Activated CD4-positive, alpha-beta T cell treated with anti-CD3 and anti-CD28 coated beads for 36 hours (primary cell): ENCODE measurements at regions not wholly inside any gene's neighbourhood (a gene's known extent, or its start where the extent isn't known, plus 50 kb on each side); places are given as distances from the start of the nearest gene placed in this dataset.
"Not testable (repeated sequence)": the region's sequence is repeated elsewhere in the genome, so short reads cannot be mapped to it uniquely, and the experiment has no call there.

ENCODE experiments used
- ATAC-seq: fragments of 200-7000 bp; cut with Tn5 transposase; one replicate; pipeline ENCODE4 v1.10.0; 2021; ENCODE audit warnings: mild to moderate bottlenecking, moderate library complexity
- CTCF ChIA-PET: fragments of 350-600 bp; sonication (Branson Sonifier 250); formaldehyde crosslinking; loops from one replicate; lab custom pipeline; 2021; ENCODE audit warnings: antibody characterized with exemption; lab: Charles Lee
- POLR2A ChIA-PET: fragments of 350-600 bp; sonication (Branson Sonifier 250); formaldehyde crosslinking; loops from one replicate; lab custom pipeline; 2021; ENCODE audit warnings: antibody characterized with exemption, inconsistent platforms; lab: Charles Lee
- DNase-seq: peaks from one replicate; pipeline ENCODE4 v3.0.0-alpha.2; 2020
- H3K27ac Mint-ChIP-seq: one replicate; pipeline ENCODE4 v1.8.0; 2021; ENCODE audit warnings: mixed read lengths
- H3K27me3 Mint-ChIP-seq: one replicate; pipeline ENCODE4 v1.8.0; 2021; ENCODE audit warnings: mixed read lengths
- H3K36me3 Mint-ChIP-seq: one replicate; pipeline ENCODE4 v1.8.0; 2021; ENCODE audit warnings: low read depth, mixed read lengths
- H3K4me1 Mint-ChIP-seq: one replicate; pipeline ENCODE4 v1.8.0; 2021; ENCODE audit warnings: mixed read lengths
- H3K4me3 Mint-ChIP-seq: one replicate; pipeline ENCODE4 v1.8.0; 2021; ENCODE audit warnings: mild to moderate bottlenecking, moderate library complexity, mixed read lengths
- H3K9me3 Mint-ChIP-seq: one replicate; pipeline ENCODE4 v1.8.0; 2021; ENCODE audit warnings: low read depth, mixed read lengths
- intact Hi-C, 2 experiments: fragments of 100-400 bp; cut with DNase I in 1 of 2; cut with micrococcal nuclease in 1 of 2; formaldehyde crosslinking; loops; one replicate each; pipeline versions ENCODE4 v1.14.2 to v1.15.1; 2022 to 2024; cut with DNase I, micrococcal nuclease

GRCh38 chr14:71625175-71625574 lies 307.1 kb upstream of the RGS6 start:
- Mint-ChIP-seq H3K27ac (no peak overlapping the region), H3K9me3 (no peaks in the 10 kb centered on the region), H3K27me3 (no peaks in the 10 kb centered on the region), H3K4me1 (peaks cover 3% of the 10 kb centered on the region), H3K4me3 (no peak overlapping the region), H3K36me3 (peaks cover 35% of the 10 kb centered on the region)
- ATAC-seq (no peak), DNase-seq (no peak)
- ChIA-PET CTCF (no interaction called here), POLR2A (no interaction called here)
- intact Hi-C loops: no loop called here

- Mint-ChIP-seq H3K27me3 (no peaks in the 10 kb centered on the region), H3K9me3 (no peaks in the 10 kb centered on the region), H3K27ac (no peak overlapping the region), H3K4me1 (no peaks in the 10 kb centered on the region), H3K36me3 (peaks cover 31% of the 10 kb centered on the region), H3K4me3 (no peak overlapping the region)
- ChIA-PET POLR2A (no interaction called here), CTCF (no interaction called here)
- ATAC-seq (no peak), DNase-seq (no peak)
- intact Hi-C loops: no loop called here
These were observed 306.1 kb upstream of the RGS6 start for GRCh38 chr14:71625891-71626701.

- CTCF ChIA-PET: no interaction called here
- Mint-ChIP-seq H3K27ac (no peak overlapping the region), H3K4me1 (no peaks in the 10 kb centered on the region), H3K4me3 (no peak overlapping the region), H3K36me3 (peaks cover 41% of the 10 kb centered on the region), H3K9me3 (peaks cover under 1% of the 10 kb centered on the region), H3K27me3 (no peaks in the 10 kb centered on the region)
- intact Hi-C loops: no loop called here
- DNase-seq (no peak), ATAC-seq (no peak)
- POLR2A ChIA-PET: no interaction called here
These were observed 303.8 kb upstream of the RGS6 start for GRCh38 chr14:71628433-71628832.

- H3K27me3 Mint-ChIP-seq: no peaks in the 10 kb centered on the region
- no peaks in the 10 kb centered on the region for H3K4me1 Mint-ChIP-seq
- ATAC-seq (no peak), DNase-seq (no peak)
- peaks cover 2% of the 10 kb centered on the region for H3K9me3 Mint-ChIP-seq
- no peak overlapping the region for H3K27ac Mint-ChIP-seq
- H3K4me3 Mint-ChIP-seq: no peak overlapping the region
- intact Hi-C loops: no loop called here
- ChIA-PET POLR2A (no interaction called here), CTCF (no interaction called here)
- H3K36me3 Mint-ChIP-seq: peaks cover 43% of the 10 kb centered on the region
These were observed 303.0 kb upstream of the RGS6 start for GRCh38 chr14:71629250-71629649.

GRCh38 chr14:71629765-71630492 lies 302.3 kb upstream of the RGS6 start:
- no peaks in the 10 kb centered on the region for H3K4me1 Mint-ChIP-seq
- H3K4me3 Mint-ChIP-seq: no peak overlapping the region

GRCh38 chr14:71631030-71631429 lies 301.2 kb upstream of the RGS6 start:
- H3K4me1 Mint-ChIP-seq, ATAC-seq, DNase-seq, H3K9me3 Mint-ChIP-seq, H3K27ac Mint-ChIP-seq, POLR2A ChIA-PET, CTCF ChIA-PET, intact Hi-C loops, H3K4me3 Mint-ChIP-seq, H3K27me3 Mint-ChIP-seq: not testable (repeated sequence)
- peaks cover 46% of the 10 kb centered on the region for H3K36me3 Mint-ChIP-seq

More at GRCh38 chr14:71629765-71630492, 302.3 kb upstream of the RGS6 start:
- ChIA-PET CTCF (no interaction called here), POLR2A (no interaction called here)
- intact Hi-C loops: no loop called here
- DNase-seq (no peak), ATAC-seq (no peak)
- Mint-ChIP-seq H3K27me3 (no peaks in the 10 kb centered on the region), H3K36me3 (peaks cover 44% of the 10 kb centered on the region), H3K9me3 (peaks cover 2% of the 10 kb centered on the region), H3K27ac (no peak overlapping the region)

GRCh38 chr14:71632440-71632946 lies 299.7 kb upstream of the RGS6 start:
- no peak overlapping the region for H3K4me3 Mint-ChIP-seq
- H3K27ac Mint-ChIP-seq: no peak overlapping the region
- POLR2A ChIA-PET: no interaction called here
- ATAC-seq (no peak), DNase-seq (no peak)
- no peaks in the 10 kb centered on the region for H3K27me3 Mint-ChIP-seq
- intact Hi-C loops: no loop called here
- peaks cover 2% of the 10 kb centered on the region for H3K9me3 Mint-ChIP-seq
- H3K36me3 Mint-ChIP-seq: peaks cover 50% of the 10 kb centered on the region
- CTCF ChIA-PET: no interaction called here
- peaks cover 8% of the 10 kb centered on the region for H3K4me1 Mint-ChIP-seq

- POLR2A ChIA-PET: no interaction called here
These were observed 296.2 kb upstream of the RGS6 start for GRCh38 chr14:71636076-71636475.

GRCh38 chr14:71636820-71637471 lies 295.3 kb upstream of the RGS6 start:
- Mint-ChIP-seq H3K9me3 (peaks cover 6% of the 10 kb centered on the region), H3K36me3 (peaks cover 44% of the 10 kb centered on the region), H3K4me1 (peaks cover 8% of the 10 kb centered on the region), H3K27ac (no peak overlapping the region), H3K4me3 (no peak overlapping the region), H3K27me3 (no peaks in the 10 kb centered on the region)
- ATAC-seq: no peak
- intact Hi-C loops: no loop called here
- no peak for DNase-seq
- POLR2A ChIA-PET: no interaction called here
- CTCF ChIA-PET: interaction anchor here (1.1 kb wide), 1 partner anchor 218 kb away, joined by 3 read pairs; no protein-coding TSS in a partner anchor

More at GRCh38 chr14:71636076-71636475, 296.2 kb upstream of the RGS6 start:
- H3K27me3 Mint-ChIP-seq: no peaks in the 10 kb centered on the region
- H3K27ac Mint-ChIP-seq: no peak overlapping the region
- no peak overlapping the region for H3K4me3 Mint-ChIP-seq
- CTCF ChIA-PET: interaction anchor here (1.1 kb wide), 1 partner anchor 219 kb away, joined by 3 read pairs; no protein-coding TSS in a partner anchor
- ATAC-seq (no peak), DNase-seq (no peak)
- H3K36me3 Mint-ChIP-seq: peaks cover 46% of the 10 kb centered on the region
- H3K9me3 Mint-ChIP-seq: peaks cover 5% of the 10 kb centered on the region
- peaks cover 8% of the 10 kb centered on the region for H3K4me1 Mint-ChIP-seq
- intact Hi-C loops: no loop called here

GRCh38 chr14:71638523-71639196 lies 293.6 kb upstream of the RGS6 start:
- CTCF ChIA-PET: no interaction called here
- Mint-ChIP-seq H3K27me3 (no peaks in the 10 kb centered on the region), H3K36me3 (peaks cover 41% of the 10 kb centered on the region), H3K4me1 (peaks cover 8% of the 10 kb centered on the region), H3K27ac (no peak overlapping the region), H3K9me3 (peaks cover 13% of the 10 kb centered on the region), H3K4me3 (no peak overlapping the region)
- POLR2A ChIA-PET: no interaction called here
- intact Hi-C loops: no loop called here
- ATAC-seq (no peak), DNase-seq (no peak)

GRCh38 chr14:71642715-71643114 lies 289.5 kb upstream of the RGS6 start:
- no peaks in the 10 kb centered on the region for H3K27me3 Mint-ChIP-seq
- H3K9me3 Mint-ChIP-seq: peaks cover 13% of the 10 kb centered on the region
- no peak for ATAC-seq
- ChIA-PET CTCF (no interaction called here), POLR2A (no interaction called here)
- H3K4me1 Mint-ChIP-seq: no peaks in the 10 kb centered on the region
- H3K27ac Mint-ChIP-seq: no peak overlapping the region
- peaks cover 26% of the 10 kb centered on the region for H3K36me3 Mint-ChIP-seq
- no peak overlapping the region for H3K4me3 Mint-ChIP-seq
- intact Hi-C loops: no loop called here
- DNase-seq: no peak
